ENCODE measurements at regions not wholly inside any gene's neighbourhood (a gene's known extent, or its start where the extent isn't known, plus 50 kb on each side); places are given as distances from the start of the nearest gene placed in this dataset.

- no peak for FAIRE-seq
- no peak for TF ChIP-seq POLR2AphosphoS5 (IDR thresholded peaks at IDR 0.05; ENCODE audit: low read depth, low read length)
- TF ChIP-seq POLR2A (IDR thresholded peaks at IDR 0.05; ENCODE audit: low read depth, low read length): no peak
- no peak for TF ChIP-seq PAX5 (IDR thresholded peaks at IDR 0.05; ENCODE audit: insufficient read depth, low read length, severe bottlenecking)
- TF ChIP-seq POU2F2 (IDR thresholded peaks at IDR 0.05; ENCODE audit: low read depth, low read length): no peak
These were observed 79.7 kb downstream of the VMA21 start for GRCh38 chrX:151476604-151477303.

GRCh38 chrX:151478058-151478457 lies 81.1 kb downstream of the VMA21 start:
- no peak for DNase-seq (ENCODE audit: insufficient read length, low spot score)
- no peak for FAIRE-seq
- TF ChIP-seq POLR2A (IDR thresholded peaks at IDR 0.05; ENCODE audit: low read depth, low read length) (no peak), POLR2AphosphoS5 (IDR thresholded peaks at IDR 0.05; ENCODE audit: low read depth, low read length) (no peak), POU2F2 (IDR thresholded peaks at IDR 0.05; ENCODE audit: low read depth, low read length) (no peak), PAX5 (IDR thresholded peaks at IDR 0.05; ENCODE audit: insufficient read depth, low read length, severe bottlenecking) (no peak), SPI1 (IDR thresholded peaks at IDR 0.05; ENCODE audit: low read depth, low read length) (no peak), TAF1 (IDR thresholded peaks at IDR 0.05; ENCODE audit: low read depth, low read length) (no peak)

More at GRCh38 chrX:151476604-151477303, 79.7 kb downstream of the VMA21 start:
- DNase-seq (ENCODE audit: insufficient read length, low spot score): no peak

- TF ChIP-seq PAX5 (IDR thresholded peaks at IDR 0.05; ENCODE audit: insufficient read depth, low read length, severe bottlenecking): no peak
- no peak for TF ChIP-seq SPI1 (IDR thresholded peaks at IDR 0.05; ENCODE audit: low read depth, low read length)
- no peak for TF ChIP-seq POLR2A (IDR thresholded peaks at IDR 0.05; ENCODE audit: low read depth, low read length)
- no peak for TF ChIP-seq POU2F2 (IDR thresholded peaks at IDR 0.05; ENCODE audit: low read depth, low read length)
- TF ChIP-seq TAF1 (IDR thresholded peaks at IDR 0.05; ENCODE audit: low read depth, low read length): no peak
- TF ChIP-seq POLR2AphosphoS5 (IDR thresholded peaks at IDR 0.05; ENCODE audit: low read depth, low read length): no peak
- FAIRE-seq (no peak), DNase-seq (ENCODE audit: insufficient read length, low spot score) (no peak)
These were observed 74.8 kb upstream of the PASD1 start for GRCh38 chrX:151488677-151489076.

- peak; percentile 3 for DNase-seq (ENCODE audit: insufficient read length, low spot score)
- FAIRE-seq: no peak
- TF ChIP-seq POU2F2 (IDR thresholded peaks at IDR 0.05; ENCODE audit: low read depth, low read length): no peak
- no peak for TF ChIP-seq POLR2A (IDR thresholded peaks at IDR 0.05; ENCODE audit: low read depth, low read length)
- TF ChIP-seq PAX5 (IDR thresholded peaks at IDR 0.05; ENCODE audit: insufficient read depth, low read length, severe bottlenecking): no peak
- TF ChIP-seq TAF1 (IDR thresholded peaks at IDR 0.05; ENCODE audit: low read depth, low read length): no peak
- no peak for TF ChIP-seq SPI1 (IDR thresholded peaks at IDR 0.05; ENCODE audit: low read depth, low read length)
- no peak for TF ChIP-seq POLR2AphosphoS5 (IDR thresholded peaks at IDR 0.05; ENCODE audit: low read depth, low read length)
These were observed 57.7 kb upstream of the PASD1 start for GRCh38 chrX:151505796-151506195.

- FAIRE-seq (no peak), DNase-seq (ENCODE audit: insufficient read length, low spot score) (no peak)
These were observed 53.3 kb upstream of the PASD1 start for GRCh38 chrX:151510203-151510602.

GRCh38 chrX:151513472-151513871 lies 50.0 kb upstream of the PASD1 start:
- DNase-seq (ENCODE audit: insufficient read length, low spot score) (no peak), FAIRE-seq (no peak)
- no peak for TF ChIP-seq TAF1 (IDR thresholded peaks at IDR 0.05; ENCODE audit: low read depth, low read length)
- TF ChIP-seq POU2F2 (IDR thresholded peaks at IDR 0.05; ENCODE audit: low read depth, low read length): no peak
- TF ChIP-seq SPI1 (IDR thresholded peaks at IDR 0.05; ENCODE audit: low read depth, low read length): no peak
- TF ChIP-seq POLR2A (IDR thresholded peaks at IDR 0.05; ENCODE audit: low read depth, low read length): no peak
- no peak for TF ChIP-seq PAX5 (IDR thresholded peaks at IDR 0.05; ENCODE audit: insufficient read depth, low read length, severe bottlenecking)
- TF ChIP-seq POLR2AphosphoS5 (IDR thresholded peaks at IDR 0.05; ENCODE audit: low read depth, low read length): no peak

More at GRCh38 chrX:151510203-151510602, 53.3 kb upstream of the PASD1 start:
- no peak for TF ChIP-seq SPI1 (IDR thresholded peaks at IDR 0.05; ENCODE audit: low read depth, low read length)
- TF ChIP-seq TAF1 (IDR thresholded peaks at IDR 0.05; ENCODE audit: low read depth, low read length): no peak
- TF ChIP-seq POLR2AphosphoS5 (IDR thresholded peaks at IDR 0.05; ENCODE audit: low read depth, low read length): no peak
- TF ChIP-seq POLR2A (IDR thresholded peaks at IDR 0.05; ENCODE audit: low read depth, low read length): no peak
- no peak for TF ChIP-seq PAX5 (IDR thresholded peaks at IDR 0.05; ENCODE audit: insufficient read depth, low read length, severe bottlenecking)
- TF ChIP-seq POU2F2 (IDR thresholded peaks at IDR 0.05; ENCODE audit: low read depth, low read length): no peak
